CD4-positive, alpha-beta T cell treated with Interleukin-12 subunit alpha and Interleukin-12 subunit beta, for 1 hour (primary cell): ENCODE measurements at regions not wholly inside any gene's neighbourhood (a gene's known extent, or its start where the extent isn't known, plus 50 kb on each side); places are given as distances from the start of the nearest gene placed in this dataset.

Experiments used
- DNase-seq: peaks from one replicate; pipeline ENCODE4 v3.0.0-alpha.2; 2020

DNA sequence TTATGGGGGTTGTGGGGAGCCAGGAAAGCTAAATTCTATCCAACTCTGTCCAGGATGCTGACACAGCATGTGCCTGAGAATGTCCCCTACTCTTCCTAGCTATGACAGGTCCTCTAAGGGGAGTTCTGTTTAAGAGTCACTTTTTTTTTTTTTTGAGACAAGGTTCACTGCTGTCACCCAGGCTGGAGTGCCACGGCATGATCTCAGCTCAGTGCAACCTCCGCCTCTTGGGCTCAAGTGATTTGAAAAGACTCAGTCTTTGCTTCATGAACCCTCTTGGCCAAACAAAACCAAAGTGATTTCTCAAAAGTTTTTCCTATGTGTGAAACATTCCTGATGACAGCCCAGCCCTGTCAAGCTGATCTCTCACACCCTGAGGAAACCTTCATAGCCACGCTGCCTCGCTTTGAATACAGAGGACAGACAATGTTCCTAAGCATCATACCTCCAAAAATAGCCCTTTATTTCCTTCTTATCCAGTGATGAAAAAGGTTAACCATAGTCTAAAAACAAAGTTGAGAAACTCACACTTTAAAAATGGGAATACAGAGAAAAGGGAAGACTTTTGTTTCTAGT is 105.5 kb upstream of the PROK2 start:
- no peak for DNase-seq

GRCh38 chr3:71887256-71887655 is 102.3 kb upstream of the PROK2 start:
- DNase-seq, result no peak

GRCh38 chr3:71885006-71885405 is 100.1 kb upstream of the PROK2 start:
- DNase-seq, result no peak

DNA sequence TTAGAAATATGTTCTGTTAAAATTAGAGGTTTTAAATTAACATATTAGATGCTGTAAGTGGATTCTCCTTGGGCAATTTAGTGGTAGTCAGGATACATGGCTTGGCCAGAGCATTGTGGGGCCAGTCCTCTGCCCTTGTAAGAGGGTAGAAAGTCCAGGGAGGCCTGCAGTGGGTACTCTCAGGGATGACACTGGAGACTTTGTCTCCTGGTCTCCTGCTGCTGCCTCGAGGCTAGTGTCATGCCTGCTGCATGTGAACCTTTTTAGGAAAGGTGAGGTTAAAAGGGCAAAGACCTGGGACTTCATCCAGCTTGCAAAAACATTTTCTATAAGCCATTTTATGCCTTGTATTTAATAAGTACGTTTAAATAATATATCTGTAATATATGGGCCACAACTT is 96.8 kb upstream of the PROK2 start:
- no peak for DNase-seq

DNA sequence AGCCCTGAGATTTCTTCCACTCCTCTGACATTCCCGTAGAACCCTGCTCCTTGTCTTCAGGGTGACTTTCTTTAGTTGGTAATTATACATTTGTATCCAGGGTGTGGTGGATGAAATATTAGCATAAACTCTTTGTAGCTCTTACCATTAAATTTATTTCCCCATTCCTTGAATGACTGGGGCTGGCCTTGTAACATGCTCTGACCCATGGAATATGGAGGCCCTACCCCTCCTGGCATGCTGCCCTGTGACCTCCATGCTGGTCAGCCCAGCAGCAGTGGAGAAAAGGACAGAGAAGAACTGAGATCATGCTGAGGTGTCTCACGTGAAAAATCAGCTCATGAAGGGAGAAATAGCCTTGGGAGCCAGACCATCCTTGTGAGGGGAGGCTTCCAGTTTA is 96.1 kb upstream of the PROK2 start:
- no peak for DNase-seq

GRCh38 chr3:71879089-71879488 is 94.1 kb upstream of the PROK2 start:
- no peak for DNase-seq

GRCh38 chr3:71876135-71877105 is 91.5 kb upstream of the PROK2 start:
- DNase-seq, result no peak

- peak; percentile 76 for DNase-seq
Observed at GRCh38 chr3:71875461-71875947, 90.6 kb upstream of the PROK2 start.

- no peak for DNase-seq
Observed at GRCh38 chr3:71874618-71875017, 89.7 kb upstream of the PROK2 start.

DNA sequence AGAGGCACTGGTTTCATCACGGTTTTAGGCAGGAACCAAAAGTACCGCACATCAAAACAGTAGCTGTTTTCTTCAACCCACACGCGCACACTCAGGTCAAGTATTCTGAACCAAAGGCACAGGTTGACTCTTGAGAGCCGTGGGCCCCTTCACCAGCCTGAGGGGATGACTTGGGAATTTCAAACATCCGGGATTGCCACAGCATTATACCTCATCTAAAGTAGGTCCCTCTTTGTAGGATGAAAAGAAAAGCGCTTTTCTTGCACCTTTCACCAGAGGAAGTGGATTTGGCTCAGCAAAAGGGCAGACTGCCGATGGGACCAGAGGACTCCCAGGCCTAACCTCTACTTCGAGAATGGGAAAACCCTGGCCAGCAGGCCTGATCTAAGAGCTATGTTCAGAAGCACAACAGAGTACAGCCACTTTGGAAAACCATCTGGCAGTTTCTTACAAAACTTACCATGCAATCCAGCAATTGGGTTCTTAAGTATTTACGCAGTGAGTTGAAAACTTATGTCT is 88.2 kb upstream of the PROK2 start:
- DNase-seq, result no peak

- DNase-seq, result no peak
Observed at GRCh38 chr3:71872256-71872655, 87.3 kb upstream of the PROK2 start.

DNA sequence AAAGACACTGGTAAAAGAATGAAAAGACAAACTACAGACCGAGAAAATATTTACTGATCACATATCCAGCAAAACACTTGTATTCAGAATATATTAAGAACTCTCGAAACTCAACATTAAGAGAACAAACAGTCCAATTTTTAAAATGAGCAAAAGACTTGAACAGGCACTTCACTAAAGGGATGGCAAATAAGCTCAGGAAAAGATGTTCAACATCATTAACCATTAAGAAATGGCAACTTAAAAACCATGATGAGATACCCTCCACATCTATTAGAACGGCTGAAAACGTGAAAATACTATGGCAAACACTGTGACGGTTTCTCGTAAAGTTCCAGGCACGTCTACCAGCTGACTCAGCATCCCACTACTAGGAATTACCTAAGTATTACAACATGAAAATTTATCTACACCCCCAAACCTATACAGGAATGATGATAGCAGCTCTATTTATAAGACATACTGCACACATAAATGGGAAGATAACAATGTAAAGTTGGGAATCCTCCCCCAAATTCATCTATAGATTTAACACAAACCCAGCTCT is 86.1 kb upstream of the PROK2 start:
- DNase-seq, result no peak

GRCh38 chr3:71868876-71869275 is 83.9 kb upstream of the PROK2 start:
- DNase-seq, result no peak

DNA sequence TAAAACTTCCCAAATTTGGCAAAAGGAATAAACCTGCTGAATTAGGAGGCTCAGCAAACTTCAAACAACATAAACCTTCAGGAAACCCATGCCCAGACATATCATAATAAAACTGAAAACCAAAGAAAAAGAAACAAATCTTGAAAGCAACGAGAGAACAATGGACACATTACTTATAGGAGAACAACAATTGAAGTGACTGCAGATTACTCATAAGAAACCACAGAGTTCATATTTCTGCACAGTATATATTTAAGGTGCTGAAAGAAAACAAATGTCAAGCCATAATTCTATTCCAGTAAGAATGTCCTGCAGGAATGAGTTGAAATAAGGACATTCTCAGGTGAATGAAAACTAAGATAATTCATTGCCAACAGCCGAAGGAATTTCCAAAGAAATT is 80.8 kb upstream of the PROK2 start:
- no peak for DNase-seq

- DNase-seq, result no peak
Observed at GRCh38 chr3:71863563-71864190, 78.7 kb upstream of the PROK2 start.

DNA sequence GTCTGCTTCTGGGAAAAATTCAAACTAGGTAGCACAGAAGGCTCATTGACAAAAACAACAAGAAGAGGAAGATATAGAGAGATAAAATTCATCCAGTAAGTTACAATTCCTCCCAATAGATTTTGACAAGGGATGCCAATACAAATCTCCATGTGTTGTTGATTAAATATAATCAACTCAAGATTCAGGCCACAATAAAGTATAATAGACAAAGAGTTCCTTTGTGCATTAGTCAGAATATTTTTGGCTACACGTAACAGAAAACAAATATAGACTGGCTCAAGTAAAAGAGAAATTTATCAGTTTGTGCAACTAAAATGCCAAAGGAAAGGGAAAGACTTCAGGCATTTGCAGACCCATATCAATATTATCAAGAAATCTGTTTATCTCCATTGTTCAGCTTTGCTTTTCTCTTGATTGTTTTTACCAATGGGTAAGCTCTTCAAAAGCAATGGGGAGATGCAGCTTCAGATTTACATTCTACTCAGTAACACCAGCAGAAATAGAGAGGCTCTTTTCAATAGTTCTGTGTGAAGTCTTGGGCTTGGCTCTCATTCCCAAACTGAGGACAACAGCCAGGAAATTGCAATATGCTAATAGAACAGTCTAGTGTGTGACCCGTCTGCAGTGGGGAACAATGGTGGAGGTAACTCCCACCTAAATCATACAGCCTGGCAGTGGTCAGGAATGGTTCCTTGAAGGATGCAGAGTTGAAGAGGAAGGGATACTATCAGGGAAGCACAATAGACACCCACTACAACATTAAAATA is 77.6 kb upstream of the PROK2 start:
- no peak for DNase-seq

DNA sequence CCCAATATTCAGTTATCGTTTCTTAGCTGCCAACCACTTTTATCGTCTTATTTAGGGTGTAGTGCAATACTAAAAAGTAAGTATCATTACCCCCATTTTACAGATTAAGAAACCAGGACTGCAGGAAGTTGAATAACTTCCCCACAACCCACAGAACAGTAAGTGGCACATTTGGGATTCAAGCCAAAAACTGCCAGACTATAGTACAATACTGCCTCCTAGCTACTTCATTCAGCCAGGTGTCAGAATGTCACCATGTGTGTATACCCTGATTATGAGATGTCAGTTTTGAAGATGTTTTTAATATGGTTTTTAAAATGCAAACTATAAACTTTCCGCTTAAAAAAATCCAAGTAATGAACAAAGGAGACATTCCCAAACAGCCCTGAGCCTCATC is 74.2 kb upstream of the PROK2 start:
- DNase-seq, result peak; percentile 71

DNA sequence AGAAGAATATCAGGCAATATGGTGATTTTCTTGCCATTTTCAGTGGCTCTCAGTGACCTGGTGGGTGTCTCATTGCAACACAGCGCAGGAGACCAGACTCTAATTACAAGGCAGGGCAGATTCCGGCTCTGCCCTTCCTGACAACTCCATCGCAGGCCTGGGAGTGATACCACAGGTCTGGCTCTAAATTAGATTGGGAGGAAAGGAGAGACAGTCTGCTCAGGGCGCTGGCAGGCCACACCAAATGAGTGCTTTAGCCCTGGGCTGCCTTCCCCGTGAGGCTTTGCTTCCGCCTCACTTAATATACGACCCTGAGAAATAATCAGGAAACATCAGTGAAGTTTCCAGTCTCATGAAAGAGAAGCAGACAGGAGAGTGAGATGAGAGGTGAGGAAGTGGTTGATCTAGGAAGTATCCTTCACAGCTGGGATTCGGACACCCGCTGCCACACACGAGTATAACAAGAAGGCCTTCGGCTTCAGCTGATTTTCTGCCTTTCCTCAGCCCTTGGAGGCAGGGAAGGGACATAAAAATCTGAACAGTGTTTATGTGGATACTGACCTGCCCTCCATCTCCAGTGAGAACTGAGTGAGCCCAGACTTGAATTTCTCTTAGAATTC is 73.7 kb upstream of the PROK2 start:
- DNase-seq, result no peak

GRCh38 chr3:71857956-71858355 is 73.0 kb upstream of the PROK2 start:
- DNase-seq, result no peak

GRCh38 chr3:71854706-71855105 is 69.8 kb upstream of the PROK2 start:
- no peak for DNase-seq

DNA sequence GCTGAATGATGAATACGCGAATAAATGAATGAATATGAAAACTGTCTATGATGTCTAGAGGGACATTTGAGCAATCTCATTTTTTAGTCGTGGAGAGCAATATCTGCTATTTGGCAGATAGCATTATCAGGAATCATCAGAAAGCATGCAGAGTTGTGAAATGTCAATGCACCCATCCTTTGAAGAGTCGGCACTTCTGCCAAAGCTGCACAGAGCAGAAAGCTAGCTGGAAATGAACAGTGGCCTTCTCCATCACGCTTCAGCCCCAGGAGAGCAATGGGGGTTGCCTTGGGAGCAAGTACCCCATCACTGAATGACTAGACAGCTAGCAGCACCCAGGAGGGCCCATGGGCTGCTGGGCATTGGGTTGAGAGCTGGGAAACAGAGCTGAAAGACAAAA is 69.1 kb upstream of the PROK2 start:
- DNase-seq, result no peak

GRCh38 chr3:71851878-71852277 is 66.9 kb upstream of the PROK2 start:
- no peak for DNase-seq
